CD4-positive, alpha-beta T cell (primary cell): ENCODE measurements at regions not wholly inside any gene's neighbourhood (a gene's known extent, or its start where the extent isn't known, plus 50 kb on each side); places are given as distances from the start of the nearest gene placed in this dataset.

Experiments used
- ATAC-seq: fragments of 200-7000 bp; cut with Tn5 transposase; one replicate; pipeline ENCODE4 v1.10.0; 2022; ENCODE audit warnings: mild to moderate bottlenecking; ENCODE audit not compliant: poor library complexity
- CTCF ChIA-PET: fragments of 350-600 bp; sonication (Branson Sonifier 250); formaldehyde crosslinking; loops from one replicate; lab custom pipeline; 2021; ENCODE audit warnings: antibody characterized with exemption, inconsistent platforms; lab: Charles Lee
- POLR2A ChIA-PET: fragments of 350-600 bp; sonication (Branson Sonifier 250); formaldehyde crosslinking; loops from one replicate; lab custom pipeline; 2021; ENCODE audit warnings: antibody characterized with exemption, inconsistent platforms; lab: Charles Lee
- DNase-seq, 14 experiments: peaks; one replicate each; pipeline ENCODE4 v3.0.0-alpha.2; 2013 to 2020; ENCODE audit warnings: mixed read lengths in 2 of 14
- H3K27ac ChIP-seq, 2 donors: one replicate each; pipeline versions ENCODE4 v1.5.1 to v1.7.0; 2013; ENCODE audit warnings: low read length in 2 of 2, low read depth in 1 of 2, mild to moderate bottlenecking in 1 of 2
- H3K27me3 ChIP-seq, 2 experiments: 1 replicate in 1 of 2; 2 replicates in 1 of 2; pipeline versions ENCODE4 v1.6.1 to v1.7.0; 2013; ENCODE audit warnings: low read length in 2 of 2, control low read depth in 1 of 2, mild to moderate bottlenecking in 1 of 2, moderate library complexity in 1 of 2; ENCODE audit not compliant: insufficient read depth in 2 of 2, control insufficient read depth in 1 of 2
- H3K36me3 ChIP-seq: one replicate; pipeline ENCODE4 v1.6.1; 2013; ENCODE audit warnings: low read length, control low read depth; ENCODE audit not compliant: insufficient read depth
- H3K4me1 ChIP-seq: one replicate; pipeline ENCODE4 v1.6.1; 2013; ENCODE audit warnings: low read length, control low read depth; ENCODE audit not compliant: insufficient read depth
- H3K4me3 ChIP-seq: one replicate; pipeline ENCODE4 v1.5.1; 2013; ENCODE audit warnings: mild to moderate bottlenecking, low read length, moderate library complexity
- H3K9me3 ChIP-seq, 2 experiments: 1 replicate in 1 of 2; 2 replicates in 1 of 2; pipeline versions ENCODE4 v1.6.1 to v1.7.0; 2013; ENCODE audit warnings: low read length in 2 of 2, mild to moderate bottlenecking in 2 of 2, control low read depth in 1 of 2, moderate library complexity in 1 of 2; ENCODE audit not compliant: control insufficient read depth in 1 of 2, insufficient read depth in 1 of 2
- H3K27ac Mint-ChIP-seq: one replicate; pipeline ENCODE4 v1.8.0; 2020; ENCODE audit warnings: mixed read lengths
- H3K27me3 Mint-ChIP-seq: one replicate; pipeline ENCODE4 v1.8.0; 2021; ENCODE audit warnings: mixed read lengths
- H3K36me3 Mint-ChIP-seq: one replicate; pipeline ENCODE4 v1.8.0; 2021; ENCODE audit warnings: low read depth, mixed read lengths
- H3K4me1 Mint-ChIP-seq: one replicate; pipeline ENCODE4 v1.8.0; 2021; ENCODE audit warnings: low read depth, mixed read lengths
- H3K4me3 Mint-ChIP-seq: one replicate; pipeline ENCODE4 v1.8.0; 2020; ENCODE audit warnings: mild to moderate bottlenecking, mixed read lengths
- H3K9me3 Mint-ChIP-seq: one replicate; pipeline ENCODE4 v1.8.0; 2020; ENCODE audit warnings: mixed read lengths
- CTCF ChIP-seq: fragments of 200-600 bp; IDR thresholded peaks from one replicate; pipeline ENCODE4 v1.8.0; 2022; ENCODE audit warnings: antibody characterized with exemption, mild to moderate bottlenecking
- intact Hi-C, 2 experiments: fragments of 100-400 bp; cut with DNase I in 1 of 2; cut with micrococcal nuclease in 1 of 2; formaldehyde crosslinking; loops; one replicate each; pipeline versions ENCODE4 v1.15.1 to v1.9.0; 2023 to 2025; cut with DNase I, micrococcal nuclease

- H3K27me3 Mint-ChIP-seq: no peaks in the 10 kb centered on the region
- H3K36me3 Mint-ChIP-seq: no peaks in the 10 kb centered on the region
- POLR2A ChIA-PET: no interaction called here
- no peak overlapping the region for H3K4me3 Mint-ChIP-seq
- DNase-seq (no peak), ATAC-seq (no peak)
- no peak for TF ChIP-seq CTCF
- no peaks in the 10 kb centered on the region for H3K4me1 Mint-ChIP-seq
- intact Hi-C loops: no loop called here
- CTCF ChIA-PET: no interaction called here
- no peak overlapping the region for H3K4me3 ChIP-seq
- H3K4me1 ChIP-seq: no peaks in the 10 kb centered on the region
- no peaks in the 10 kb centered on the region for H3K9me3 ChIP-seq
- no peaks in the 10 kb centered on the region for H3K9me3 Mint-ChIP-seq
- H3K36me3 ChIP-seq: no peaks in the 10 kb centered on the region
- H3K27ac ChIP-seq: no peak overlapping the region
- no peaks in the 10 kb centered on the region for H3K27me3 ChIP-seq
- no peak overlapping the region for H3K27ac Mint-ChIP-seq
Measured at GRCh38 chr7:83876593-83876992, 227.7 kb upstream of the SEMA3E start.

- DNase-seq: no peak
- no peak overlapping the region for H3K4me3 Mint-ChIP-seq
- Histone ChIP-seq H3K4me1 (no peaks in the 10 kb centered on the region), H3K36me3 (no peaks in the 10 kb centered on the region), H3K9me3 (no peaks in the 10 kb centered on the region), H3K4me3 (no peak overlapping the region), H3K27me3 (no peaks in the 10 kb centered on the region), H3K27ac (no peak overlapping the region)
- intact Hi-C loops: no loop called here
- ATAC-seq: no peak
- no peak for TF ChIP-seq CTCF
- ChIA-PET CTCF (no interaction called here), POLR2A (no interaction called here)
- no peaks in the 10 kb centered on the region for H3K9me3 Mint-ChIP-seq
- no peaks in the 10 kb centered on the region for H3K4me1 Mint-ChIP-seq
- H3K27me3 Mint-ChIP-seq: no peaks in the 10 kb centered on the region
- no peak overlapping the region for H3K27ac Mint-ChIP-seq
- H3K36me3 Mint-ChIP-seq: no peaks in the 10 kb centered on the region
Measured at GRCh38 chr7:83873459-83873858, 224.5 kb upstream of the SEMA3E start.

GRCh38 chr7:83872501-83872900 lies 223.6 kb upstream of the SEMA3E start:
- POLR2A ChIA-PET: no interaction called here
- H3K9me3 ChIP-seq: no peaks in the 10 kb centered on the region
- no peaks in the 10 kb centered on the region for H3K36me3 ChIP-seq
- intact Hi-C loops: no loop called here
- no peak overlapping the region for H3K4me3 ChIP-seq
- H3K9me3 Mint-ChIP-seq: no peaks in the 10 kb centered on the region
- H3K27ac ChIP-seq: no peak overlapping the region
- DNase-seq (no peak), ATAC-seq (no peak)
- H3K4me1 ChIP-seq: no peaks in the 10 kb centered on the region
- no peaks in the 10 kb centered on the region for H3K4me1 Mint-ChIP-seq
- no peaks in the 10 kb centered on the region for H3K27me3 ChIP-seq
- no peaks in the 10 kb centered on the region for H3K27me3 Mint-ChIP-seq
- no peak for TF ChIP-seq CTCF
- CTCF ChIA-PET: no interaction called here
- H3K36me3 Mint-ChIP-seq: no peaks in the 10 kb centered on the region
- H3K27ac Mint-ChIP-seq: no peak overlapping the region
- no peak overlapping the region for H3K4me3 Mint-ChIP-seq
